RWPE1 (cell line): ENCODE measurements at regions not wholly inside any gene's neighbourhood (a gene's known extent, or its start where the extent isn't known, plus 50 kb on each side); places are given as distances from the start of the nearest gene placed in this dataset.

Experiments used
- CTCF ChIA-PET: fragments of 350-600 bp; sonication (Branson Sonifier 250); formaldehyde crosslinking; extraction: SDS; loops from one replicate; lab custom pipeline; 2021; lab: Yijun Ruan, JAX
- POLR2A ChIA-PET: fragments of 400-600 bp; formaldehyde crosslinking; extraction: SDS; loops from one replicate; lab custom pipeline; 2020; ENCODE audit warnings: antibody characterized with exemption; ENCODE audit not compliant: low non-redundant PET; lab: Yijun Ruan, JAX
- DNase-seq: peaks from one replicate; pipeline ENCODE4 v3.0.0; 2012; ENCODE audit warnings: low spot score
- H3K27ac ChIP-seq: fragments of 450-650 bp; 2 replicates; pipeline ENCODE4 v1.5.1; 2017
- TF ChIP-seq, protein P1 (sequence below): fragments of 450-650 bp; conservative IDR thresholded peaks from 2 replicates; pipeline ENCODE4 v1.5.1; 2017; ENCODE audit warnings: low read depth, mild to moderate bottlenecking

DNA sequence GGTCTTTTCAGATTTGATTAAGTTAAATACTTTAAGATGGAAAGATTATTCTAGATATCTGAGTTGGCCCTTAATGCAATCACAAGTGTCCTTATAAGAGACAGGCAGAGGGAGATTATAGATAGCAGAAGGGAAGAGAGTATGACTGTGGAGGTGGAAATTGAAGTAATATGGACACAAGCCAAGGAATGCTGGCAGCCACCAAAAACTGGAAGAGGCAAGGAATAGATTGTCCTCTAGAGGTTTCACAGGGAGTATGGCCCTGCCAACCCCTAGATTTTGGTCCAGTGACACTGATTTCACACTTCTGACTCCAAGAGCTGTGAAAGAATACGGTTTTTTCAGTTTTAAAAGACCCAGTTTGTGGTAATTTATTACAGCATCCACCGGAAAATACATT lies 1498.7 kb upstream of the CADM2 start:
- no peak overlapping the region for H3K27ac ChIP-seq
- DNase-seq: no peak
- CTCF ChIA-PET: no interaction called here
- TF ChIP-seq, protein P1, sequence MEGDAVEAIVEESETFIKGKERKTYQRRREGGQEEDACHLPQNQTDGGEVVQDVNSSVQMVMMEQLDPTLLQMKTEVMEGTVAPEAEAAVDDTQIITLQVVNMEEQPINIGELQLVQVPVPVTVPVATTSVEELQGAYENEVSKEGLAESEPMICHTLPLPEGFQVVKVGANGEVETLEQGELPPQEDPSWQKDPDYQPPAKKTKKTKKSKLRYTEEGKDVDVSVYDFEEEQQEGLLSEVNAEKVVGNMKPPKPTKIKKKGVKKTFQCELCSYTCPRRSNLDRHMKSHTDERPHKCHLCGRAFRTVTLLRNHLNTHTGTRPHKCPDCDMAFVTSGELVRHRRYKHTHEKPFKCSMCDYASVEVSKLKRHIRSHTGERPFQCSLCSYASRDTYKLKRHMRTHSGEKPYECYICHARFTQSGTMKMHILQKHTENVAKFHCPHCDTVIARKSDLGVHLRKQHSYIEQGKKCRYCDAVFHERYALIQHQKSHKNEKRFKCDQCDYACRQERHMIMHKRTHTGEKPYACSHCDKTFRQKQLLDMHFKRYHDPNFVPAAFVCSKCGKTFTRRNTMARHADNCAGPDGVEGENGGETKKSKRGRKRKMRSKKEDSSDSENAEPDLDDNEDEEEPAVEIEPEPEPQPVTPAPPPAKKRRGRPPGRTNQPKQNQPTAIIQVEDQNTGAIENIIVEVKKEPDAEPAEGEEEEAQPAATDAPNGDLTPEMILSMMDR: no peak
- POLR2A ChIA-PET: no interaction called here

DNA sequence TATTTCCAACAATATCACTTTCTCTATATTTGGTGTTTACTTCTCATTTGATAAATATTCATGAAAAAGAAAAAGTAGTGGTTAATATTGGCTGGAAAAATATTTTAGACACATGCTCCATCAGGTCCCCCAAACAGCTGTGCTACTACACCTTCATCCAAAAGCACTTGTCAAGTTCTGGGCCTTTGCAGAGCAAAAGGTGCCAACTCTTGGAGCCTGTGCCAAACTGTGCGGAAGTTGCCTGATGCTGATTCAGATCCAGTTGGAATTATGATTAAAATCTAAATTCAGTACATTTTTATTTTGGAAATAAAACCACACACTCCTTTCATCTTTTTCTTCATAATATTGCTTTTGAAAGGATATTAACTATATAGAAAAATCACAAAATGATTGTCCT lies 1497.4 kb upstream of the CADM2 start:
- ChIA-PET POLR2A (no interaction called here), CTCF (no interaction called here)
- DNase-seq: no peak
- H3K27ac ChIP-seq: no peak overlapping the region
- TF ChIP-seq, protein P1: no peak

DNA sequence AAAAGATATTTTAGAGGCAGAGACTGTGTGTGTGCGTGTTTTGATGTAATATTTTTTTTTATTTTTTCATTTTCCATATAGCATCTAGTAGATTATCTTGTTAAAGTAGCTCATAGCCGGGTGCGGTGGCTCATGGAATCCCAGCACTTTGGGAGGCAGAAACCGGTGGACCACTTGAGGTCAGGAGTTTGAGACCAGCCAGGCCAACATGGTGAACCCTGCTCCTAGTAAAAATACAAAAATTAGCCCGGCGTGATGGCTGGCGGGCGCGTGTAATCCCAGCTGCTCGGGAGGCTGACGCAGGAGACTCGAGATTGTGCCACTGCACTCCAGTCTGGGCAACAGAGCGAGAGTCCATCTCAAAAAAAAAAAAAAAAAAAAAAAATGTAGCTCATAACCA lies 1481.2 kb upstream of the CADM2 start:
- TF ChIP-seq, protein P1: no peak
- no peak overlapping the region for H3K27ac ChIP-seq
- ChIA-PET POLR2A (no interaction called here), CTCF (interaction anchor here (0.6 kb wide), 1 partner anchor 736 kb away, joined by 3 read pairs; no protein-coding TSS in a partner anchor)
- DNase-seq: no peak

DNA sequence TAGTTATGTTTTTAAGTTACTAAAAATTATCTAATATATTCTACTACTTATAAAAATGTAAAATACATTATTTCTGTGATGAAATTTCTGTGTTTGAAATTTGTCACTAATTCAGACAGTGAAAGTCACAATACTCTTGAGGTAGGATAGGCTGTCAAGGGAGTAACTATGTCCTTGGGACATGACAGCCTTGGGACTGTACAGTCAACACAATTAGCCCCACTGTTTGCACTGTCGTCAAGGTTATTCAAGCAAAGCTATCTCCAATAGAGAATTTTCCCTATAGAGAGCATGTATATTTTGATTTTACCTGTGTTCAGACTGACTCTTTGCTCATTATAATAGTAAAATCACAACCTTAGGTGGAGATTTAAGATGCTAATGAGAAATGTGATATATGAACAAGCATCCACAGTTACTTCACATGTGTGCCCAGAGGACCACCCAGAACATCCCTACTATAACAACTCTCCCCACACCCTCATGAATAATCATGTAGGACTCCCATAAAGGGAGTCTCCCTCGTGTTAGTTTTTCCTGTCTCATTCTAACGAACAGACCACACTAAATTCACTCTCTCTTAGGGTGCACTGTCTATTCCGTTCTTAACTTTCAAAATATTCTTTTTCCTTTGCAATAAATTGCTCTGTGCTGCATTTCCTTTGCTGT lies 1476.3 kb upstream of the CADM2 start:
- DNase-seq: no peak
- TF ChIP-seq, protein P1: no peak
- ChIA-PET POLR2A (no interaction called here), CTCF (interaction anchor here (0.7 kb wide), 1 partner anchor 1757 kb away, joined by 4 read pairs; no protein-coding TSS in a partner anchor)
- H3K27ac ChIP-seq: no peak overlapping the region

DNA sequence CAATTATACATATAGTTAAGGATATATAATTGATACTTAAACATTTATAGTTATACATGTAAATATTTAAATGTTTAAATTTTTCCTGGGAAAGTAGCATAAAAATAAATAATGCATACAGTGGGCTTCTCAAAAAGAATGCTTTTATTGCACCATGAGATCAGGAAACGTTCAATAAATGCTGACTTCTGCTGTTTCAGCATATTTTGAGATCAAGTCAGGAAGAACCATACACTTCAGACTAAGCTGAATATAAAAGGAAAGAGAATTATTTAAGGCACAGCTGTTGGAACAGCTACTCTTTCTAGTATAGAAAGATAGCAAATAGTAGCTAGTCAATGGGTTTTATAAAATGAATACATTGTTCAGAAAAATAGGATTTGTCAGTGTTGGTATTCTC lies 1462.3 kb upstream of the CADM2 start:
- TF ChIP-seq, protein P1: no peak
- ChIA-PET POLR2A (no interaction called here), CTCF (no interaction called here)
- no peak overlapping the region for H3K27ac ChIP-seq
- no peak for DNase-seq

DNA sequence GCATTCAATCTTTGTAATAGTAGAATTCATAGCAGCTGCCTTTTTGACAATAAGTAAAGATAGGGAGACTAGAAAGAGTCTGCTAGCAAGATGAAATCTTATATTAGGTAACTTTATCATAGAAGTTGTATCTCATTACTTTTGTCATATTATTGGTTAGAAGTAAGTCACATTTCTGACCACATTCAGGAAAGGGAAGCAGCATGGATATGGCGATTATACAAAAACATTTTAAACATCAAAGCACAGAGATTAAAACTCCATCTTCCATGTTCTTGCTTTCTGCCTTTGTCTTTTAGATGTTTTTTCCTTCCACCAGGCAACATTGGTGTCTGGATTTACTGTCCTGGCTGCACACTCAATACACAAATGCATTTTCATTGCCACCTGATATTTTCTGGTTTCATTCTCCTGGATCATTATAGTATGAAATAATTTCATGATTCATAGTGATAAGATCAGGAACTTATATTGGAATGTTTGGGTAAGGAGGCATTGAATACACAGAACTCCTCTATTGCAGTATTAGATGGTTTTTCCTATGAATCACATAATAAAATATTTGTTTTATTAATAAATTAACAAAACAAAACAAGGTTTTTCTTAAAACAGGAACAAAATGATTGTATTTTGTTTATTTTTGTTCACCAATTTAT lies 1460.3 kb upstream of the CADM2 start:
- H3K27ac ChIP-seq: no peak overlapping the region
- no peak for DNase-seq
- CTCF ChIA-PET: no interaction called here
- POLR2A ChIA-PET: no interaction called here
- TF ChIP-seq, protein P1: no peak
